OCI-LY7 (cell line): ENCODE measurements at regions not wholly inside any gene's neighbourhood (a gene's known extent, or its start where the extent isn't known, plus 50 kb on each side); places are given as distances from the start of the nearest gene placed in this dataset.

Experiments used
- BruUV-seq: library from RNA; stranded (reverse); fragments of 400-500 nt; replicated peaks from 2 replicates; lab custom pipeline; 2021; lab: Mats Ljungman, UMichigan
- CTCF ChIA-PET: fragments of 300-600 bp; sonication (Branson Sonifier 250); formaldehyde crosslinking; loops from one replicate; lab custom pipeline; 2022; ENCODE audit warnings: antibody characterized with exemption; ENCODE audit not compliant: unreplicated experiment; lab: Charles Lee
- POLR2A ChIA-PET: fragments of 300-600 bp; sonication (Branson Sonifier 250); formaldehyde crosslinking; loops from one replicate; lab custom pipeline; 2022; ENCODE audit warnings: antibody characterized with exemption; lab: Charles Lee
- DNase-seq: peaks from one replicate; pipeline ENCODE4 v3.0.0-alpha.2; 2015; ENCODE audit warnings: low spot score
- H2AFZ ChIP-seq: fragments of 200-600 bp; sonication (generic), shearing (Covaris generic); 2 replicates; pipeline ENCODE4 v1.6.1; 2014; ENCODE audit warnings: mild to moderate bottlenecking, antibody characterized with exemption, low read length, moderate library complexity
- H3K27ac ChIP-seq: fragments of 200-600 bp; sonication (generic); 2 replicates; pipeline ENCODE4 v1.5.1; 2014; ENCODE audit warnings: mixed run types, low read depth, mild to moderate bottlenecking, moderate library complexity, low read length, inconsistent platforms; ENCODE audit not compliant: poor library complexity, severe bottlenecking
- H3K36me3 ChIP-seq: fragments of 200-600 bp; sonication (generic); 2 replicates; pipeline ENCODE4 v1.6.1; 2014; ENCODE audit warnings: mild to moderate bottlenecking, antibody characterized with exemption, low read length, moderate library complexity, mixed read lengths; ENCODE audit not compliant: insufficient read depth
- H3K4me1 ChIP-seq: fragments of 200-600 bp; sonication (generic); 2 replicates; pipeline ENCODE4 v1.5.1; 2014; ENCODE audit warnings: mild to moderate bottlenecking, low read length; ENCODE audit not compliant: insufficient read depth, poor library complexity, severe bottlenecking
- H3K4me2 ChIP-seq: fragments of 200-600 bp; sonication (generic); 2 replicates; pipeline ENCODE4 v1.6.1; 2014; ENCODE audit warnings: mild to moderate bottlenecking, low read length
- H3K4me3 ChIP-seq: fragments of 200-600 bp; sonication (generic); 2 replicates; pipeline ENCODE4 v1.5.1; 2014; ENCODE audit warnings: mild to moderate bottlenecking, low read depth, low read length; ENCODE audit not compliant: poor library complexity, severe bottlenecking
- H3K79me2 ChIP-seq: fragments of 200-600 bp; sonication (generic); 2 replicates; pipeline ENCODE4 v1.6.1; 2016; ENCODE audit warnings: low read depth, mild to moderate bottlenecking, low read length, moderate library complexity, mixed read lengths; ENCODE audit not compliant: insufficient read depth
- H3K9me2 ChIP-seq: fragments of 200-600 bp; sonication (generic); 2 replicates; pipeline ENCODE4 v1.6.1; 2016; ENCODE audit warnings: mild to moderate bottlenecking, low read length, mixed read lengths; ENCODE audit not compliant: insufficient read depth
- H3K9me3 ChIP-seq: fragments of 200-600 bp; sonication (generic); 2 replicates; pipeline ENCODE4 v1.6.1; 2014; ENCODE audit warnings: mild to moderate bottlenecking, mixed run types, low read length, mixed read lengths
- H4K20me1 ChIP-seq: fragments of 200-600 bp; sonication (generic); 2 replicates; pipeline ENCODE4 v1.6.1; 2014; ENCODE audit warnings: mild to moderate bottlenecking, antibody characterized with exemption, low read length, moderate library complexity, mixed read lengths; ENCODE audit not compliant: insufficient read depth
- CTCF ChIP-seq: fragments of 200-600 bp; sonication (generic); conservative IDR thresholded peaks from 2 replicates; pipeline ENCODE4 v1.5.1; 2014; ENCODE audit warnings: mild to moderate bottlenecking, antibody characterized with exemption, low read length, moderate library complexity, mixed read lengths
- EZH2phosphoT487 ChIP-seq: fragments of 200-600 bp; sonication (generic); IDR thresholded peaks from 2 replicates; pipeline ENCODE4 v1.6.1; 2018; ENCODE audit warnings: low read depth, borderline replicate concordance, mild to moderate bottlenecking, mixed run types, antibody characterized with exemption, low read length, moderate library complexity, mixed read lengths
- intact Hi-C: fragments of 100-400 bp; cut with micrococcal nuclease; formaldehyde crosslinking; loops from one replicate; pipeline ENCODE4 v1.10.0; 2022; ENCODE audit not compliant: unreplicated experiment

GRCh38 chr12:89877671-89878070, 169.0 kb upstream of the ATP2B1 start:
- Histone ChIP-seq H3K9me3 (no peaks in the 10 kb centered on the region), H3K79me2 (no peaks in the 10 kb centered on the region), H3K27ac (no peak overlapping the region), H2AFZ (peak overlapping the region; percentile 93), H3K4me1 (peaks cover 52% of the 10 kb centered on the region), H3K36me3 (no peaks in the 10 kb centered on the region), H3K9me2 (no peaks in the 10 kb centered on the region), H4K20me1 (no peaks in the 10 kb centered on the region), H3K4me3 (no peak overlapping the region), H3K4me2 (peak overlapping the region; percentile 63)
- TF ChIP-seq CTCF, result no peak
- no peak for TF ChIP-seq EZH2phosphoT487
- CTCF ChIA-PET, result no interaction called here
- intact Hi-C loops, result loop anchor here (5.0 kb wide), 1 partner anchor 170 kb away; the partner anchor contains the start of gene ATP2B1
- POLR2A ChIA-PET, result interaction anchor here (0.7 to 1.5 kb wide), 2 partner anchors 20 to 50 kb away, joined by 3 read pairs; no protein-coding TSS in a partner anchor
- BruUV-seq, result no TSS peak
- no peak for DNase-seq

- ChIA-PET POLR2A (interaction anchor here (0.7 to 1.6 kb wide), 4 partner anchors 7 to 51 kb away, joined by 3 to 4 read pairs (median 3); no protein-coding TSS in a partner anchor), CTCF (no interaction called here)
- no peaks in the 10 kb centered on the region for H3K36me3 ChIP-seq
- no peaks in the 10 kb centered on the region for H3K79me2 ChIP-seq
- no peak for DNase-seq
- H3K9me2 ChIP-seq, result no peaks in the 10 kb centered on the region
- no peak for TF ChIP-seq CTCF
- TF ChIP-seq EZH2phosphoT487, result no peak
- no peak overlapping the region for H3K27ac ChIP-seq
- no peak overlapping the region for H3K4me2 ChIP-seq
- no peaks in the 10 kb centered on the region for H4K20me1 ChIP-seq
- no TSS peak for BruUV-seq
- peak overlapping the region; percentile 56 for H2AFZ ChIP-seq
- H3K4me3 ChIP-seq, result no peak overlapping the region
- H3K4me1 ChIP-seq, result peaks cover 52% of the 10 kb centered on the region
- no peaks in the 10 kb centered on the region for H3K9me3 ChIP-seq
- intact Hi-C loops, result loop anchor here (5.0 kb wide), 1 partner anchor 170 kb away; the partner anchor contains the start of gene ATP2B1
Observed at GRCh38 chr12:89877136-89877535, 168.5 kb upstream of the ATP2B1 start.

- Histone ChIP-seq H3K27ac (no peak overlapping the region), H4K20me1 (no peaks in the 10 kb centered on the region), H3K4me1 (peaks cover 40% of the 10 kb centered on the region), H3K36me3 (peaks cover 6% of the 10 kb centered on the region; the same call in 1 of the 2 replicates), H2AFZ (no peak overlapping the region; the same call in 1 of the 2 replicates), H3K9me2 (no peaks in the 10 kb centered on the region), H3K4me2 (no peak overlapping the region), H3K79me2 (no peaks in the 10 kb centered on the region), H3K9me3 (peaks cover 10% of the 10 kb centered on the region), H3K4me3 (no peak overlapping the region)
- CTCF ChIA-PET, result no interaction called here
- POLR2A ChIA-PET, result interaction anchor here (0.7 to 1.6 kb wide), 4 partner anchors 9 to 46 kb away, joined by 3 to 6 read pairs (median 4); no protein-coding TSS in a partner anchor
- intact Hi-C loops, result loop anchor here (5.0 kb wide), 1 partner anchor 169 kb away; the partner anchor contains the start of gene ATP2B1
- no TSS peak for BruUV-seq
- no peak for DNase-seq
- TF ChIP-seq CTCF (no peak), EZH2phosphoT487 (no peak)
Observed at GRCh38 chr12:89875809-89876208, 167.2 kb upstream of the ATP2B1 start.
